ENCODE measurements at regions not wholly inside any gene's neighbourhood (a gene's known extent, or its start where the extent isn't known, plus 50 kb on each side); places are given as distances from the start of the nearest gene placed in this dataset.
"Not testable (repeated sequence)": the region's sequence is repeated elsewhere in the genome, so short reads cannot be mapped to it uniquely, and the experiment has no call there.

DNA sequence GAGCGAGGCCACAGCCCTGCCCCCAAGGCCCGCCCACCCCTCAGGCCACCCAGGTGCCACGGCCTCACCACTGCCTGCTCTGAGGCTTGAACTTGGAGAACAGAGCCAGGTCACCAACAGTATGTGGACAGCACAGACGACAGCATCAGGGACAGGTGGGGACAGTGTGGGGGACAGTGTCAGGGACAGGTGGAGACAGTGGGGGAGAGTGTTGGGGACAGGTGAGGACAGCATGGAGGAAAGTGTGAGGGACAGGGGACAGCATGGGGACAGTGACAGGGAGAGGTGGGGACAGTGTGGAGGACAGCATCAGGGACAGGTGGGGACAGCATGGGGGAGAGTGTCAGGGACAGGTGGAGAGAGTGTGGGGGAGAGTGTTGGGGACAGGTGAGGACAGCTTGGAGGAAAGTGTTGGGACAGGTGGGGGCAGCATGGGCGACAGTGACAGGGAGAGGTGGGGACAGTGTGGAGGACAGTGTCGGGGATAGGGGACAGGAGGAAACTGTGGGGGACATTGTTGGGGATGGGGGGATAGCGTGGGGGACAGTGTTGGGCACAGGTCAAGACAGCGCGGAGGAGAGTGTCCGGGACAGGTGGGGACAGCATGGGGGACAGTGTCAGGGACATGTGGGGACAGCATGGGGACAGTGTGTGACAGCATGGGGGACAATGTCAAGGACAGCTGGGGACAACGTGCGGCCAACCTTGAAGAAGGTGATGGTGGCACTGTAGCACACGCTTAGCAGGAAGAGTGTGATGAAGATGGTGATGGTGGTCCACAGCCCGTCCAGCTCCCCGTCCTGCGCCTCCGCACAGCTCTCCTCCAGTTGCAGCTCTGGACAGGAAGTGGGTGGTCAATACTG lies 114.9 kb downstream of the TMEM121 start:
- TF ChIP-seq CTCF (conservative IDR thresholded peaks at IDR 0.05; ENCODE audit: low read depth), result no peak
- ChIA-PET CTCF (no interaction called here), POLR2A (ENCODE audit: low non-redundant PET) (no interaction called here)
- no peak overlapping the region for H3K27ac ChIP-seq
- no peak for DNase-seq (ENCODE audit: low spot score)

GRCh38 chr14:105641951-105642350 lies 115.6 kb downstream of the TMEM121 start:
- H3K27ac ChIP-seq; DNase-seq (ENCODE audit: low spot score); CTCF ChIA-PET; POLR2A ChIA-PET (ENCODE audit: low non-redundant PET): not testable (repeated sequence)

- H3K27ac ChIP-seq; CTCF ChIA-PET; POLR2A ChIA-PET (ENCODE audit: low non-redundant PET); DNase-seq (ENCODE audit: low spot score): not testable (repeated sequence)
These were observed 116.1 kb downstream of the TMEM121 start for GRCh38 chr14:105642486-105642885.

DNA sequence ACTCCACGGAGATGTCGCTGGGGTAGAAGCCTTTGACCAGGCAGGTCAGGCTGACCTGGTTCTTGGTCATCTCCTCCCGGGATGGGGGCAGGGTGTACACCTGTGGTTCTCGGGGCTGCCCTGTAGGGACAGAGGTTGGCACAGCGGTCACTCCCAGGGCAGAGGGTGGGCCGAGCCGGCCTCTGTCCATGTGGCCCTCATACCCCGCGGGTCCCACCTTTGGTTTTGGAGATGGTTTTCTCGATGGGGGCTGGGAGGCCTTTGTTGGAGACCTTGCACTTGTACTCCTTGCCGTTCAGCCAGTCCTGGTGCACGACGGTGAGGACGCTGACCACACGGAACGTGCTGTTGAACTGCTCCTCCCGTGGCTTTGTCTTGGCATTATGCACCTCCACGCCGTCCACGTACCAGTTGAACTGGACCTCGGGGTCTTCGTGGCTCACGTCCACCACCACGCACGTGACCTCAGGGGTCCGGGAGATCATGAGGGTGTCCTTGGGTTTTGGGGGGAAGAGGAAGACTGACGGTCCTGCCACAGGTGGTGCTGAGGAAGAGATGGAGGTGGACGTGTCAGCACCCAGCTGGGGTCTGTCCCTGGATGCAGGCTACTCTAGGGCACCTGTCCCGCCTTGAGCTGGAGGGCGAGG lies 117.1 kb downstream of the TMEM121 start:
- POLR2A ChIA-PET (ENCODE audit: low non-redundant PET); CTCF ChIA-PET; H3K27ac ChIP-seq; DNase-seq (ENCODE audit: low spot score): not testable (repeated sequence)

GRCh38 chr14:105644053-105644435 lies 117.7 kb downstream of the TMEM121 start:
- DNase-seq (ENCODE audit: low spot score); POLR2A ChIA-PET (ENCODE audit: low non-redundant PET); CTCF ChIA-PET; H3K27ac ChIP-seq: not testable (repeated sequence)

DNA sequence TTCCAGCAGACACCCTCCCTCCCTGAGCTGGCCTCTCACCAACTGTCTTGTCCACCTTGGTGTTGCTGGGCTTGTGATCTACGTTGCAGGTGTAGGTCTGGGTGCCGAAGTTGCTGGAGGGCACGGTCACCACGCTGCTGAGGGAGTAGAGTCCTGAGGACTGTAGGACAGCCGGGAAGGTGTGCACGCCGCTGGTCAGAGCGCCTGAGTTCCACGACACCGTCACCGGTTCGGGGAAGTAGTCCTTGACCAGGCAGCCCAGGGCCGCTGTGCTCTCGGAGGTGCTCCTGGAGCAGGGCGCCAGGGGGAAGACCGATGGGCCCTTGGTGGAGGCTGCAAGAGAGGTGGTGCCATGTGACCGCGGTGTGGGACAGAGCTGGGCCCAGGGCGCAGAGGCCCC lies 118.1 kb downstream of the TMEM121 start:
- CTCF ChIA-PET; DNase-seq (ENCODE audit: low spot score); H3K27ac ChIP-seq; POLR2A ChIA-PET (ENCODE audit: low non-redundant PET): not testable (repeated sequence)

GRCh38 chr14:105644891-105645290 lies 118.5 kb downstream of the TMEM121 start:
- DNase-seq (ENCODE audit: low spot score); POLR2A ChIA-PET (ENCODE audit: low non-redundant PET); H3K27ac ChIP-seq; CTCF ChIA-PET: not testable (repeated sequence)

DNA sequence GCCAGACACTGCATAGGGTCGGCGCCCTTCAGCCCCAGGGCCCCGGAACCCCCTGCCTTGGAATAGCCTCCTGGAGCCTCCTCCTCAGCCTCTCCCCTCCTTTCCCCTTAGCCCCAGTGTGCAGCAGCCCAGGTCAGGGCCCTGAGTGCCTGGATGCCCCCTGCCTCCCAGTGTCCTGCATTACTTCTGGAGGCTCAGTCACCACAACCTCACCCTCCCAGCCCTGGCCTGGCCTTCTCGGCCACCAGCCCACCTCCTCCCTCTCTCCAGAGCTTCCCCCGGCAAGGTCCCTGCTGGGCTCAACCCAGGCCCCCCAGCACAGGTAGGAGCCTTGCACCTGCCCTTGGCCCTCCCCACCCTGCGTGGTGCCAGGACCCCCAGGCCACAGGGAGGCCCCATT lies 119.0 kb downstream of the TMEM121 start:
- POLR2A ChIA-PET (ENCODE audit: low non-redundant PET), result interaction anchor here (0.6 kb wide), 1 partner anchor 18 kb away, joined by 5 read pairs; no protein-coding TSS in a partner anchor
- CTCF ChIA-PET; H3K27ac ChIP-seq; DNase-seq (ENCODE audit: low spot score): not testable (repeated sequence)

GRCh38 chr14:105646175-105646574 lies 119.8 kb downstream of the TMEM121 start:
- POLR2A ChIA-PET (ENCODE audit: low non-redundant PET), result interaction anchor here (0.6 kb wide), 1 partner anchor 19 kb away, joined by 5 read pairs; no protein-coding TSS in a partner anchor
- TF ChIP-seq CTCF (conservative IDR thresholded peaks at IDR 0.05; ENCODE audit: low read depth), result no peak
- no peak for DNase-seq (ENCODE audit: low spot score)
- CTCF ChIA-PET, result interaction anchor here (0.5 kb wide), 1 partner anchor 277 kb away, joined by 3 read pairs; no protein-coding TSS in a partner anchor
- H3K27ac ChIP-seq, result no peak overlapping the region

DNA sequence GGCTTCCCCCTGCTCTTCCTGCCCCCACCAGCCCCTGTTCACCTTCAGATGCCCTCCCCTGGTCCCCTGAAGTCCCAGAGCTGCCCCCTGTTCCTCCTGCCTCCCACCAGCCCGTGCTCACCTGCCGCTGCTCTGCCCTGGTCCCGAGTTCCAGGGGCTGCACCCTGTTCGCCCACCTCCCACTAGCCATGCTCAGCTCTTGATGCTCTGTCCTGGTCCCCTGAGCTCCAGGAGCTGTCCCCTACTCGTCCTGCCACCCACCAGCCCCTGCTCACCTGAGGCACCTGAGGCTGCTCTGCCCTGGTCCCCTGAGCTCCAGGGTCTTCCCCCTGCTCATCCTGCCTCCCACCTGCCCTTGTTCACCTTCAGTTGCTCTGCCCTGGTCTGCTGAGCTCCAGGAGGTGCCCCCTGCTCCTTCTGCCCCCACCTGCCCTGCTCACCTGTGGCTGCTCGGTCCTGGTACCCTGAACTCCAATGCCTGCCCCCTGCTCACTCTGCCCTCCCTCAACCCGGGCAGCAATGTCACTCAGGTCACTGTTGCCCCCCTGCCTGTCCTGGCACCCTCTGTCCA lies 120.4 kb downstream of the TMEM121 start:
- H3K27ac ChIP-seq; POLR2A ChIA-PET (ENCODE audit: low non-redundant PET); DNase-seq (ENCODE audit: low spot score): not testable (repeated sequence)
- CTCF ChIA-PET, result interaction anchor here (0.5 kb wide), 1 partner anchor 277 kb away, joined by 3 read pairs; no protein-coding TSS in a partner anchor

- DNase-seq (ENCODE audit: low spot score); CTCF ChIA-PET; H3K27ac ChIP-seq; POLR2A ChIA-PET (ENCODE audit: low non-redundant PET): not testable (repeated sequence)
These were observed 121.0 kb downstream of the TMEM121 start for GRCh38 chr14:105647426-105647783.
